ENCODE measurements at regions not wholly inside any gene's neighbourhood (a gene's known extent, or its start where the extent isn't known, plus 50 kb on each side); places are given as distances from the start of the nearest gene placed in this dataset.
"Not testable (repeated sequence)": the region's sequence is repeated elsewhere in the genome, so short reads cannot be mapped to it uniquely, and the experiment has no call there.

DNA sequence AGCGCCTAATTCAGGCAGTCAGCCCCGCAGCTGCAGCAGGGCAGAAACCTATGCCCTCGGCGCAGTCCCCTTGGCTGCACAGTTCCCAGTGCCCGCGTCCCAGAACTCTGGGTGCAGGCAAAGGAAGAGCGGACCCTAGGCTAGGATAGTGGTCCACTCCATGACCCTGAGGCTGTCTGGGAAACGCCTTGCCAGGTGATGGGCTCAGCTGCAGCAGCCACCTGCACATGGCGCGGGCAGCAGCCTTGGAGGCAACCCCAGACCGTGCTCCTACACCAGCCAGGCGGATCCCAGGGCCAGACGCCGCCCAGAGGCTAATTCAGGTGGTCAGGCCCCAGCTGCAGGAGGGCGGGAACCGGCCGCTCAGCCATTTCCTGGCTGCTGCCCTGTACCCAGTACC lies 83.0 kb downstream of the POTEC start:
- H3K4me1 ChIP-seq; H3K27ac ChIP-seq; H3K27me3 ChIP-seq; H3K4me3 ChIP-seq; H3K36me3 ChIP-seq; DNase-seq (ENCODE audit: low spot score in 2 of 2): not testable (repeated sequence)
- WGBS, 2 donors: 90 to 93% methylated on average over 13 to 15 of the region's 17 CpGs
- peaks cover 0 to 12% (median 0%) of the 10 kb centered on the region in 4 donors for H3K9me3 ChIP-seq

DNA sequence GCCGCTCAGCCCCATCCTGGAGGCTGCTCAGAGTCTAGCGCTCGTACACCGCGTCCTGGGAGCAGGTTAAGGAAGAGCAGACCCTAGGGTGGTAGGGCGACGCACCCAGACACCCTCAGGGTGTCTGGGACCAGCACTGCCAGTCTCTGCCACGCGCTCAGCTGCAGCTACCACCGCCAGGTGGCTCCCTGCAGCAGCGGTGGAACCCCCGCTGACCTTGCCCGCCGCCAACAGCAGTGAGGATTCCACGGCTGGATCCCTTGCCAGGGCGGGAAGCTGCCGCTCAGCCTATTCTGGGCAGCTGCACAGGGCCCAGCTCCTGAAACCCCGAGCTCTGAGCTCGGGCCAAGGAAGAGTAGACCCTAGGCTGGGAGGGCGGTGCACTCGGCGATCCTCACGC lies 83.6 kb downstream of the POTEC start:
- H3K9me3 ChIP-seq: peaks cover 0 to 12% (median 0%) of the 10 kb centered on the region in 4 donors
- 90 to 97% methylated on average over 11 to 20 of the region's 23 CpGs for WGBS, 2 donors

DNA sequence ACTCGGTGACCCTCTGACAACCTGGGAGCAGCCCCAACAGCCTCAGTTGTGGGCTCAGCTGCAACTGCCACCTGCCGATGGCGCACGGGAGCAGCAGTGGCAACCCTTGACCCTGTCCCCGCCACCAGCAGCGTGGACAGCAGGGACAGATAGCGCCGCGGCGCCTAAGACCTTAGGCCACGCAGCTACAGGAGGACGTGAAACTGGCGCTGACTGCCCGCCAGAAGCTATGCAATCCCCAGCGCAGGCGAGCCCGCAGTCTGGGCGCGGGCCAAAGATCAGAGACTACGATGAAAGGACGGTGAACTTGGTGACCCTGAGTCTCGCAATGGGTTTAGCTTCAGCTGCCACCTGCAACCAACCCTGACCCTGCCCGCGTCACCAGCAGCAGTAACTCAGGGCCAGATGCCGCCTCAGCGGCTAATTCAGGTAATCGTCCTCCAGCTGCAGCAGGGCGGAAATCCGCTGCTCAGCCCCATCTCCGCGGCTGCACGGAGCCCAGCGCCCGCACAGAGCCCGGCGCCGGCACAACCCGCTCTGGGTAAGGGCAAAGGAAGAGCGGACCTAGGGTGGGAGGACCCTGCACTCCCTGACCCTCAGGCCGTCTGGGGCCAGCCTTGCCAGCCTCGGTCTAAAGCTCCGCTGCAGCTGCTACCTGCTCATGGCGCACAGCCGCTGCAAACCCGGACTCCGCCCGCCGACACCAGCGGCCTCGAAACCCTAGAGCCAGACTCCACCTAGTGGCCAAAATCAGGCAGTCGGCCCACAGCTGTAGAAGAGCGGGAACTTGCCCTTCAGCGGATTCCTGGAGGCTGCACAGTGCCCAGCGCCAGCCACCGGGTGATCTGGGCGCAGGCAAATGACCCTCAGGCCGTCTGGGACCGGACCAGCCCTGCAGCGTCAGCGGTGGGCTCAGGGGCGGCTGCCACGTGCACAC lies 85.1 kb downstream of the POTEC start:
- peak overlapping the region in 3 of 4 donors; percentile 11 to 47 (median 27) for H3K4me3 ChIP-seq
- TF ChIP-seq, protein P1, sequence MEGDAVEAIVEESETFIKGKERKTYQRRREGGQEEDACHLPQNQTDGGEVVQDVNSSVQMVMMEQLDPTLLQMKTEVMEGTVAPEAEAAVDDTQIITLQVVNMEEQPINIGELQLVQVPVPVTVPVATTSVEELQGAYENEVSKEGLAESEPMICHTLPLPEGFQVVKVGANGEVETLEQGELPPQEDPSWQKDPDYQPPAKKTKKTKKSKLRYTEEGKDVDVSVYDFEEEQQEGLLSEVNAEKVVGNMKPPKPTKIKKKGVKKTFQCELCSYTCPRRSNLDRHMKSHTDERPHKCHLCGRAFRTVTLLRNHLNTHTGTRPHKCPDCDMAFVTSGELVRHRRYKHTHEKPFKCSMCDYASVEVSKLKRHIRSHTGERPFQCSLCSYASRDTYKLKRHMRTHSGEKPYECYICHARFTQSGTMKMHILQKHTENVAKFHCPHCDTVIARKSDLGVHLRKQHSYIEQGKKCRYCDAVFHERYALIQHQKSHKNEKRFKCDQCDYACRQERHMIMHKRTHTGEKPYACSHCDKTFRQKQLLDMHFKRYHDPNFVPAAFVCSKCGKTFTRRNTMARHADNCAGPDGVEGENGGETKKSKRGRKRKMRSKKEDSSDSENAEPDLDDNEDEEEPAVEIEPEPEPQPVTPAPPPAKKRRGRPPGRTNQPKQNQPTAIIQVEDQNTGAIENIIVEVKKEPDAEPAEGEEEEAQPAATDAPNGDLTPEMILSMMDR (IDR thresholded peaks at IDR 0.05): peak in 3 of 5 experiments; percentile 56 to 65 (median 57)
- H3K36me3 ChIP-seq, H3K4me1 ChIP-seq, H3K27me3 ChIP-seq, H3K9me3 ChIP-seq, H3K27ac ChIP-seq: not testable (repeated sequence)
- DNase-seq (ENCODE audit: low spot score in 2 of 2): peak; percentile 49 to 61
- WGBS, 2 donors: 40 to 53% methylated on average over 7 to 17 of the region's 62 CpGs

More for the DNA sequence above, 83.6 kb downstream of the POTEC start:
- not testable (repeated sequence) for H3K36me3 ChIP-seq; H3K4me3 ChIP-seq; H3K4me1 ChIP-seq; H3K27ac ChIP-seq; H3K27me3 ChIP-seq; DNase-seq (ENCODE audit: low spot score in 2 of 2)

DNA sequence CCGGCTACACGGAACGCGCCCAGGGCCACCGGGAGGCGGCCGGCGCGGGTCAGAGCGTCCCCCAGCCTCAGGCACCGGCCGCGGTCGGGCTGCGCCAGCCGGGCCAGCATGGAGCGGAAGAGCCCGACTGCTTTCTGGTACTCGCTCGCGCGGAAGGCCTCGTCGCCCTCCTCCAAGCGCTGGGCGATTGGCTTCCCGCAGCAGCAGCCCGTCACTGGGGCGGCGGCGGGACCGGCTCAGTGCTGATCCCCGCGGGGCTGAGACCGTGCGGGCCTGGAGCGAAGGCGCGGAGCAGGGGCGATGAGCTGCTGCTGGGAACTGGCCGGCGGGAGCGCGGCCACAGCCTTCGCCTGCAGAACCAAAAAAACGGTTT lies 92.8 kb downstream of the POTEC start:
- H3K4me1 ChIP-seq; DNase-seq (ENCODE audit: low spot score in 2 of 2); H3K27me3 ChIP-seq; H3K9me3 ChIP-seq; H3K36me3 ChIP-seq: not testable (repeated sequence)
- 0 to 2% methylated on average over 1 to 14 of the region's 46 CpGs for WGBS, 2 donors
- peak overlapping the region in 1 of 4 donors; percentile 16 for H3K27ac ChIP-seq
- H3K4me3 ChIP-seq: peak overlapping the region; percentile 11 to 51 (median 32)

DNA sequence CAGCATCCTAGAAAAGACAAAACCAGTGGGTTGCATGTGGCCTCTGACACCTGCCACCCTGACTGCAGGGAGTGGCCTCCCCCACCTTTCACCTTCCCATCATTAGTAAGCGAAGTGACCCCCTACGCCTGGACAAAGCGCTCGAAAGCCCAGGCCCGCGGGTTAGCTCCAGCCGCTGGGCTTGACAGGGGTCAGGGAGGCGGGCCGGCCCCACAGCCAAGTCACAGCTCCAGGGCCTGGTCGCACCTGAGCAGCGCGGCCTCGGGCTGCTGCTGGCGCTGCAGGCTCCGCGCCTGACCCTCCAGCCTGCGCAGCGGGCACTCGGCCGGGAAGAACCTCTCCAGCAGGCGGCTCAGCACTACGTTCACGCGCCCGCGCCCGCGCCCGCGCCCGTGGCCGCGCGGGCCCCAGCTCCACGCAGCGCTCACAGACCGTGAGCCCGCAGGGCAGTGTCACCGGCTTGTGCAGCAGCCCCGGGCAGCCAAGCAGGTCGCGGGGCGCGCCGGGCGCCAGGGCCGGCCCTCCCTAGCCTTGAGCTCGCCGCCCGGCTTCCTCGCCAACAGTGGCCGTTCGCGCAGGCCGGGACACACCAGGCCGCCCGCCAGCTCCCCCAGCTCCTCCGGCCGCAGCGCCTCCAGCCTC lies 93.3 kb downstream of the POTEC start:
- 34% methylated on average over 7 of the region's 60 CpGs; no CpG with 5 or more reads in 1 of the 2 donors for WGBS, 2 donors
- not testable (repeated sequence) for H3K27me3 ChIP-seq; H3K9me3 ChIP-seq; H3K4me1 ChIP-seq; DNase-seq (ENCODE audit: low spot score in 2 of 2); H3K36me3 ChIP-seq
- TF ChIP-seq, protein P1 (IDR thresholded peaks at IDR 0.05): peak in 2 of 5 experiments; percentile 16 to 39
- H3K4me3 ChIP-seq: peak overlapping the region in 3 of 4 donors; percentile 25 to 51 (median 40)
- peak overlapping the region in 1 of 4 donors; percentile 16 for H3K27ac ChIP-seq

DNA sequence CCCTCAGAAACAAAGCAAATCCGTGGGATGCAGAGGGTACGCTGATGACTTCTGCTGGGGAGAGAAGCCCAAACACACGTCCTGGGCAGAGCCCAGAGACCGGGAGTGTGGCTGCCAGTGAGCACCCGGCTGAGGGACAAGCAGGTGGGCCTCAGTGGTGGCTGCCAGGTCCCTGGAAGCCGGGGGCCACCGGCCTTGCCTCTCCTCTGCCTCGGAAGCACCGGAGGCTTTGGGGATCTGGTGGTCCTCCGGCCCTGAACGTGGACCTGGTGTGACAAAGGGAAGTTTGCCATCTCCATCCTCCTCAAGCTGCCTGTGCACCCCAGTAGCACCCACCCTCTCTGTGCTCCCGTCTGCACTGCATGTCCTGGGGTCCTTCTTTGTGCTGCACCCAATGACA lies 94.3 kb downstream of the POTEC start:
- WGBS, 2 donors: 63 to 78% methylated on average over 2 to 5 of the region's 12 CpGs
- not testable (repeated sequence) for DNase-seq (ENCODE audit: low spot score in 2 of 2); H3K4me3 ChIP-seq; H3K4me1 ChIP-seq; H3K36me3 ChIP-seq; H3K27me3 ChIP-seq; H3K27ac ChIP-seq; H3K9me3 ChIP-seq

DNA sequence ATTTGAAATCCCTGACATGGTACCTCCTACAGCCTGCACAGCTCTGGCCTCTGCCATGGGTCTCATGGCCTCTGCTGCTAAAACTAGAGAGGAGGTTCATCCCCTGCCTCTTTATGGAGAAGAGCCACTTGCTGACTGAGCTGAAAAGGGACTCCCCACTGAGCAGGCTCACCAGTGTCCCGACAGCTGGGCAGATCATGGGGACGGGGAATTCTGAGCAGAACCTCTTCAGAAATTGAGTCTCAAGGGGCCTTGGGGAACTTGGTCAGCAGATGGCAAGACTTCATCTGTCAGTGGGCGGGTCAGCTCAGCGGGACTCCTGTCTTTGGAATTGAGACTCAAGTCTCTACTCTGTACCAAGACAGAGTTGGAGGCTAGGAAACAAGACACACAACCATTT lies 95.7 kb downstream of the POTEC start:
- WGBS, 2 donors: 89 to 97% methylated on average over 4 of the region's 4 CpGs
- H3K9me3 ChIP-seq; H3K36me3 ChIP-seq; H3K27ac ChIP-seq; H3K27me3 ChIP-seq; DNase-seq (ENCODE audit: low spot score in 2 of 2); H3K4me1 ChIP-seq; H3K4me3 ChIP-seq: not testable (repeated sequence)

DNA sequence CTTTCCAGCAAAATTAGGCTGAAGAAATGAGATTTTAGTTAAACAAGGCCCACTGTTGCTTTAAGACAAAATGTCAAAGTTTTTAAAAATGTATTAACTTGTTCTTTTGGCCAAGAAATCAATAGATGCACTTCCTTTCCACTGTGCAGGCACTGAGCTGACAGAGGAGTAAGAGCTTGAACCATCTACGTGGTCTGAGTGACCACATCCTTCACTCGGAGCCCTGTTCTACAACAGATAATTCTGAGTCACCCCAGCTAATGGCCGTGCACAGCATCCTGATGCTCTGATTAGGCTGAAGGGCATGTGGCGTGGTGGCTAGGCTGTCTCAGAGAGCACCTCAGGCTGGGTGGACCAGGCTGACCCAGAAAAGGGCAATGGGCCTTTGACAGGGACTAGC lies 107.9 kb downstream of the POTEC start:
- not testable (repeated sequence) for H3K27me3 ChIP-seq; H3K4me1 ChIP-seq; H3K4me3 ChIP-seq; DNase-seq (ENCODE audit: low spot score in 2 of 2); H3K36me3 ChIP-seq; H3K9me3 ChIP-seq; H3K27ac ChIP-seq
- 62 to 65% methylated on average over 3 to 4 of the region's 4 CpGs for WGBS, 2 donors

DNA sequence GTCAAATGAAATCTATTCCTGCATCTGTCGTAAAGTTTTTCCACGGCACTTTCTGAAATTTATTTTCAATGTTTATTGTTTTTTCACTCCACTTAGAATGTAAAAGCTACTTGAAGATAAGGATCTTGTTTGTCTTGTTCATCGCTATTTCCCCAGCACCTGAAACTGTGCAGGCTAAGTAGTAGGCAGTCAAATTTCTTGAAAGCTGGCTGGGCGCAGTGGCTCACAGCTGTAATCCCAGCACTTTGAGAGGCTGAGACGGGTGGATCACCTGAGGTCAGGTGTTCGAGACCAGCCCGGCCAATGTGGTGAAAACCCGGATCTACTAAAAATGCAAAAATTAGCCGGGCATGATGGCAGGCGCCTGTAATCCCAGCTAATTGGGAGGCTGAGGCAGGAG lies 111.0 kb downstream of the POTEC start:
- DNase-seq (ENCODE audit: low spot score in 2 of 2); H3K36me3 ChIP-seq; H3K27me3 ChIP-seq; H3K9me3 ChIP-seq; H3K27ac ChIP-seq; H3K4me3 ChIP-seq; H3K4me1 ChIP-seq: not testable (repeated sequence)
- WGBS, 2 donors: 90 to 93% methylated on average over 10 of the region's 10 CpGs

DNA sequence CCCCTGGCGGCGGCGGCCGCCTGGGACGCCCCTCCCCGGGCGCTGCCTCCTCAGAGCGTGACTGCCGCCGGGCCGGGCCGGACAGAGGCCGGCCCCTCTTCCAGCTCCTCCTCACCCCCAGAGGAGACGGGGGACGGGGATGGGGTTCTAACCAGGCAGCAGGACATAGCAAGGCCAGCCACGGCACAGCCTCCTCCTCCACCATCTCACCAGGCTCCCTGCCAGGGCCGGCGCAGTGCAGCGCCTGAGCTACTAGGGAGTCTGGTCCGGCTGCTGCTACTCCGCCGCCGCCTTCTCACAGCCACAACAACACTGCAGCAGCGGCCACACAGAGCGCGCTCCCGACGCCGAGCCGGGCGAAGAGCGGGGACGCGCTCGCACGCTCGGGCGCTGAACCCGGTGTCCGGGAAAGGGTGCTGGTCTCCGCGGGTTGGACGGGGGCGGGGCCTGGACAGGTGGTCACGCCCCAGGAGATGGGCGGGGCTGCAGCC lies 112.3 kb downstream of the POTEC start:
- not testable (repeated sequence) for H3K4me1 ChIP-seq, H3K36me3 ChIP-seq, H3K27me3 ChIP-seq, H3K9me3 ChIP-seq
- WGBS, 2 donors: 0 to 16% methylated on average over 1 to 28 of the region's 46 CpGs
- peak overlapping the region in 2 of 4 donors; percentile 54 to 66 for H3K27ac ChIP-seq
- DNase-seq (ENCODE audit: low spot score in 2 of 2): peak; percentile 12 to 14
- peak overlapping the region; percentile 22 to 62 (median 42) for H3K4me3 ChIP-seq

Measured in tibial nerve (tissue), 4 donors.